Left colon (tissue), 2 donors: ENCODE measurements at regions not wholly inside any gene's neighbourhood (a gene's known extent, or its start where the extent isn't known, plus 50 kb on each side); places are given as distances from the start of the nearest gene placed in this dataset.
"Not testable (repeated sequence)": the region's sequence is repeated elsewhere in the genome, so short reads cannot be mapped to it uniquely, and the experiment has no call there.

Source experiments
- ATAC-seq: fragments of 200-7000 bp; cut with Tn5 transposase; one replicate; pipeline ENCODE4 v1.9.1; 2020; ENCODE audit warnings: mild to moderate bottlenecking, moderate library complexity
- DNase-seq, 2 donors: peaks; one replicate each; pipeline ENCODE4 v3.0.0-alpha.2; 2020
- intact Hi-C, 2 donors: fragments of 100-400 bp; cut with DNase I in 1 of 2; cut with micrococcal nuclease in 1 of 2; formaldehyde crosslinking; loops; one replicate each; pipeline versions ENCODE4 v1.11.2 to v1.14.0; 2022; cut with DNase I, micrococcal nuclease
- donor health status: DM: no; HTN: no; CAD: no.
- donor health status: DM: yes; HTN: yes; CAD: no.

DNA sequence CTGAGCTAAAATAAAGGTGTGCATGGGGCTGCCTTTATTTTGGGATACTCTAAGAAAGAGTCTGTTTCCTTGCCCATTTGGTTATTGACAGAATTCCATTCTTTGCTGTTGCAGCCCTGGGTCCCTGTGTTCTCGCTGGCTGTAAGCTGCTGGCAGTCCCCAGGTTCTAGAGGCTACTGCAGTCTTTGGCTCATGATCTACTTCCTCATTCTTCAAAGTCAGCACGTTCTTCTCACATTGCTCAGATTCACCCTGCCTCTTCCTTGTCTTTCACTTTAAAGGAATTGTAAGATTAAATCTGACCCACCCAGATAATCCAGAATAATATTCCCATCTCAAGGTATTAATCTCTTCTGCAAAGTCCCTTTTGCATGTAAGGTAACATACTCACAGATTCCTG, 620.3 kb downstream of the CCSER2 start:
- DNase-seq (no peak), ATAC-seq (no peak)
- intact Hi-C loops = no loop called here

- intact Hi-C loops = no loop called here
- DNase-seq = no peak
- no peak for ATAC-seq
These were observed 623.2 kb downstream of the CCSER2 start for GRCh38 chr10:84951616-84952015.

DNA sequence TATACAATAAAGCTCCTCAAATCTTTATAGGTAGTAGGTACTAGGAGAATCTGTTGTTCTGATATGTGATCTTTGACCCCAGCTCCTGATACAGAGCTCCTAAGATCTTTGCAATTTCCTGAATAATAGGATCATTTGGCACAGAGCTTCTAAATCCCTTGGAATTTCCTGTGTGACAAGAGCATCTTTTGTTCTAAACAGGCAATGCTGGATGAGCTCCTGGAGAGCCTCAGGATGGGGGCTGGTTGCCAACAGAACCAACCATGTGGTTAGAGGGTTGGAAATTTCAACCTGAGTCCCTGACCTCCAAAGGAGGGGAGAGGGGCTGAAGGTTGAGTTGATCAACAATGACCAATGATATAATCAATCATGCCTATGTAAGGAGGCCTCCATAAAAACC, 629.0 kb downstream of the CCSER2 start:
- DNase-seq = no peak
- no peak for ATAC-seq
- intact Hi-C loops = no loop called here

GRCh38 chr10:84965468-84965867, 637.1 kb downstream of the CCSER2 start:
- no peak for ATAC-seq
- no peak for DNase-seq
- intact Hi-C loops = no loop called here

- ATAC-seq = no peak
- intact Hi-C loops = no loop called here
- DNase-seq = no peak
These were observed 638.5 kb downstream of the CCSER2 start for GRCh38 chr10:84966708-84967441.

DNA sequence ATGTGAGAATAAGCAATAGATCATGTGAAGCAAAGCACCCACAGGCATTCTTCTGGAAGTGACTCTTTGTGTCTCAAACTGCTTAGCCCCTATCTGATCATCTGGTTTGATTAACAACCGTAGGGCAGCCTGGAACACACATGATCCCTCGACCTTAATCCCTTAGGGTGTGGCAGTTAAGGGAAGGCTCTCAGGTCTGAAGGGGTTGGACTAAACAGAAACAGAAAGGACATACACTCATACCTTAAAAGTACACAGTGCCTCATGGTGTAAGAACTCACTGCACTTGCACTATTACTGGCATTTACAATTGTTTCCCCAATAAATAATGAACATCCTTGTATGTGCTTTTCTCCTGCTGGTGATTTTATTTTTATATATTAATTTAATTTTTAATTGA, 640.9 kb downstream of the CCSER2 start:
- DNase-seq, ATAC-seq, intact Hi-C loops: not testable (repeated sequence)

DNA sequence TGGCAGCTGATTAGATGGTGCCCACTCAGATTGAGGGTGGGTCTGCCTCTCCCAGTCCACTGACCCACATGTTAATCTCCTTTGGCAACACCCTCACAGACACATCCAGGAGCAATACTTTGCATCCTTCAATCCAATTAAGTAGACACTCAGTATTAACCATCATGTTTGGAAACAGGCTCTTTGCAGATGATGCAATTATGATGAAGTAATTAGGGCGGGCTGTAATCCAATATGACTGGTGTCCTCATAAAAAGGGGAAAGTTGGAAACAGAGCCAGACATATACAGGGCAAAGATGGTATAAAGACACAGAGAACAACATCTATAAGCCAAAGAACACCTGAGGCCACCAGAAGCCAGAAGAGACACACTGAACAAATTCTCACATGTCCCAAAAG, 658.6 kb downstream of the CCSER2 start:
- no peak for ATAC-seq

GRCh38 chr10:84988011-84988410, 659.6 kb downstream of the CCSER2 start:
- no peak for ATAC-seq

More for the DNA sequence above, 658.6 kb downstream of the CCSER2 start:
- no peak for DNase-seq
- intact Hi-C loops = no loop called here

GRCh38 chr10:84990713-84991112, 662.3 kb downstream of the CCSER2 start:
- ATAC-seq = no peak
- no peak for DNase-seq
- intact Hi-C loops = no loop called here

More at GRCh38 chr10:84988011-84988410, 659.6 kb downstream of the CCSER2 start:
- DNase-seq = no peak
- intact Hi-C loops = no loop called here

DNA sequence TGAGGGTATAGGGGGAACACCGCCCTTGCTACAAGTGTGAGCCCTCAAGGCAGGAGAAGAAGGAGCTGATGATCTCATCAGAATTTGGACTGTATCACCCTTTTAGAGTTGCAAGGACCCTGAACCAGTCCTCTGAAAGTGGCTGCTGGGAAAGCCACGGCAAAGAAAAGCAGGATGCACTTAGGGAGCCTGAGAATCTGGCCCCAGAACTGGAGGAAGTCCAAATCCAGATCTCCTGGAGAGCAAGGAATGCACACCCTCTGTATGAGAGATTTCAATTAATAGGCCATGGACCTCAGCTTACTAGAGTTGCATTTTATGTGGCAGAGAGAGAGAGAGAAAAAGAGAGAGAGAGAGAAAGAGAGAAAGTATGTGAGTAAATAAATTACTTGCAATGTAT, 662.9 kb downstream of the CCSER2 start:
- intact Hi-C loops = no loop called here
- ATAC-seq (no peak), DNase-seq (no peak)

DNA sequence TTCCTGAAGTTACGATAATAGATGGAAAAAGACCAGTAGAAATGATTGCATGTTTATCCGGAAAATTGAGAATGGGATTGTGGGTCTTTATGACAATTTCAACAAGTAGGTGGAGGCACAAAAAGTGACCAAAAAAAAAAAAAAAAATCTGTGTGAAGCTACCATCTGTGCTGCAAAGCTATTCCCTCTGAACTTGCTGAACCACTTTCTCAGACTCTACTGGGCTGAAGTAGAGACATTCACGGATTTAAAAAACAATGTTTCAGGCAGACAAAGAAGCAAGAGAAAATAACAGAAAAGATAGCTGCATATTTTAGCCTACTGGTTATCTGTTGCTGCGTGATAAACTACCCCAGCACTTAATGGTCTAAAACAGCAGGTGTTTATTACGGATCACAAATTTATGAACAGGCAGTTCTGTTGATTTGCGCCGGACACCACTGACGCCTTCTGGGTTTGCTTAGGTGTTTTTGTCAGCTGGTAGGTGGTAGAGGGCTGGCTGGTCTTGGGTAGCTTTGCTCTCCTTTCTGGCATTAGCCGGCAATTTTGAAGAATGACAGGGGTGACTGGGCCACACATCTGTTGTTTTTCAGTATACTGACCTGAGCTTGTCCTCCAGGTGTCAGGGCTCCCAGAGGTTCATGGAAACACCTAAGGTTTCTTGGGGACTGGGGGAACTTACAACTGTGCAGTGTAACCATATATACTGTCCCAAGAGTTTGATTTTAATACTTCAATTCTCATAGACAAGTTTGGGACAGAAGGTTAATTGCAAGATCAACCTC, 665.1 kb downstream of the CCSER2 start:
- ATAC-seq = no peak
- no peak for DNase-seq
- intact Hi-C loops = no loop called here

DNA sequence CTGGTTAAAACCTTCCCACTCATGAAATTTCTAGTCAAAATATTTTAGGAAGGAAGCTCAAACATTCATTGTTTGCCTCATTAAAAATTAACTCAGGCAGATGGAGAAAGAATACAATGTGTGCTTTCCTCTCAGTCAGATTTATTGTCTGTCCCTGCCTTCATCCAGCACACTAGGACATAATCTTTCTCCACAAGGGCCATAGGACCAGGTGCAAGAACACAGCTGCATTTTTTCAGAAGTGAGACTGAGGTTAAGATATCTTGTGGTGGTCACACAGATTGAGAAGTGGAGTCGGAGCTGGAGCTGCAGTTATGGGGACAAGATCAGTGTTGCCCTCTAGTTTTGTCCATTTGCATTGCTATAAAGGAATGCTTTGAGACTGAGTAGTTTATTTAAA, 666.3 kb downstream of the CCSER2 start:
- intact Hi-C loops = no loop called here
- DNase-seq = no peak

GRCh38 chr10:84996580-84996979, 668.2 kb downstream of the CCSER2 start:
- ATAC-seq = peak; percentile 77
- intact Hi-C loops = no loop called here
- peak in 1 of 2 donors; percentile 36 for DNase-seq

More for the DNA sequence above, 666.3 kb downstream of the CCSER2 start:
- ATAC-seq = no peak

DNA sequence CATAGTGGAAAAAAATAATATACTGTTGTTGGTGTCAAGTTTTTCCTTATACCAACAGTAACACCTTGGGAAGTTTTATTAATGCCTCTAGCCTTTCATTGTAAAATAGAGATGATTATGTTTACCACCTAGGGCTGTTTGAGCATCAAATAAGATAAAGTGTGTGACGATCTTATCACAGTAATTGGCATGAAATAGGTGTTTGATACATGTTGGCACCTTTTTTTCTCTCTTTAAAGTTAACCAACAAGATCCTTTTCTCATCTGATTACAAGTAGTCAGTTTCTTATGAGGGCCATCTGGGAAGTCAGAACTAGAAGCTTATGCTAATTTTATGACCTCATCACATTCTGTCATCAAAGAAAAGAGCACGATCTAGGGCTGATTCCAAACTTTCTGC, 669.5 kb downstream of the CCSER2 start:
- ATAC-seq (no peak), DNase-seq (no peak)
- intact Hi-C loops = no loop called here

- DNase-seq (no peak), ATAC-seq (no peak)
- intact Hi-C loops = no loop called here
These were observed 671.5 kb downstream of the CCSER2 start for GRCh38 chr10:84999929-85000328.

DNA sequence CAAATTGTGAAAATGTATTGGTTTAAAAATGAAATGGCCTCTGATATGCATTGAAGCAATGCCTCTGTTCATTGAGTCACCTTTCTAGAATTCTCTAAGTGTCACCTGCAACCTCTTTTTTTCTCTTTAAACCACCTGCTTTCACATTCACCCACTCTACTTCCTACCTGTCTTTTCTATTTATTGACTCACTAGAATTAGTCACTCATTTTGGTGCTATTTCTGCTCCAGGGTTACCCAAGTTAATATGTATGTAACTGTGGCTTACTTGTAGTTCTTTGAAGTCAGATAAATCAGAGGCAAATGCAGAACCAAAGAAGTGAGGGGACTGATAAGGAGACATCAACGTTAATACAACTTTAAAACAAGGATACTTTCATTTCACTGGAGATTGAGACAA, 674.7 kb downstream of the CCSER2 start:
- intact Hi-C loops = no loop called here
- DNase-seq (no peak), ATAC-seq (no peak)

GRCh38 chr10:85008488-85009184, 680.2 kb downstream of the CCSER2 start:
- no peak for DNase-seq
- ATAC-seq = no peak
- intact Hi-C loops = no loop called here

GRCh38 chr10:85012305-85012704, 683.9 kb downstream of the CCSER2 start:
- intact Hi-C loops = no loop called here
- no peak for DNase-seq
- ATAC-seq = no peak

- ATAC-seq = no peak
- DNase-seq = no peak
- intact Hi-C loops = no loop called here
These were observed 698.6 kb downstream of the CCSER2 start for GRCh38 chr10:85026878-85027467.
